ENCODE measurements at regions not wholly inside any gene's neighbourhood (a gene's known extent, or its start where the extent isn't known, plus 50 kb on each side); places are given as distances from the start of the nearest gene placed in this dataset.

DNA sequence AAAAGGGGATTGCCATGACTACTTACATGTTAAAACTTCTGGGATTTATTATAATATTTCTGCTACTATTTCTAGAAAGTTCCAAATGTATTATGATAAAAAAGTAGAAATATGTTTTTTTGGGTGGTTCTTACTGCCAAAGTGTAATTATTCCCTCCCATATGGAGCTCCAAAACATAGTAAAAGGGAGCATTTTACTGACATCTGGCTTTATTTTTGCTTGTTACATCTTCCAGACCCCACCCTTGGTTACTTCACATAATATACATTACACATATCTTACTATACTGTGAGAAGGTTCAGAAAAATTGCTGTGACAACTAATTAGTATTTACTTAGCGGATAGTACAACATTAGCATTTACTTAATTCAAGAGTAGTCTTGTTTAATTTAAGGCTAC, 205.1 kb upstream of the TLL1 start:
- H3K4me1 ChIP-seq = no peaks in the 10 kb centered on the region
- DNase-seq = no peak
- H3K9me3 ChIP-seq (replicated peaks) = no peaks in the 10 kb centered on the region
- no peaks in the 10 kb centered on the region for H3K27me3 ChIP-seq (ENCODE audit: low read depth)
- no peak overlapping the region for H3K27ac ChIP-seq (replicated peaks)
- intact Hi-C loops (cut with micrococcal nuclease) = no loop called here
- no peak overlapping the region for H3K4me3 ChIP-seq
- H3K36me3 ChIP-seq = no peaks in the 10 kb centered on the region
- TF ChIP-seq, protein P1, sequence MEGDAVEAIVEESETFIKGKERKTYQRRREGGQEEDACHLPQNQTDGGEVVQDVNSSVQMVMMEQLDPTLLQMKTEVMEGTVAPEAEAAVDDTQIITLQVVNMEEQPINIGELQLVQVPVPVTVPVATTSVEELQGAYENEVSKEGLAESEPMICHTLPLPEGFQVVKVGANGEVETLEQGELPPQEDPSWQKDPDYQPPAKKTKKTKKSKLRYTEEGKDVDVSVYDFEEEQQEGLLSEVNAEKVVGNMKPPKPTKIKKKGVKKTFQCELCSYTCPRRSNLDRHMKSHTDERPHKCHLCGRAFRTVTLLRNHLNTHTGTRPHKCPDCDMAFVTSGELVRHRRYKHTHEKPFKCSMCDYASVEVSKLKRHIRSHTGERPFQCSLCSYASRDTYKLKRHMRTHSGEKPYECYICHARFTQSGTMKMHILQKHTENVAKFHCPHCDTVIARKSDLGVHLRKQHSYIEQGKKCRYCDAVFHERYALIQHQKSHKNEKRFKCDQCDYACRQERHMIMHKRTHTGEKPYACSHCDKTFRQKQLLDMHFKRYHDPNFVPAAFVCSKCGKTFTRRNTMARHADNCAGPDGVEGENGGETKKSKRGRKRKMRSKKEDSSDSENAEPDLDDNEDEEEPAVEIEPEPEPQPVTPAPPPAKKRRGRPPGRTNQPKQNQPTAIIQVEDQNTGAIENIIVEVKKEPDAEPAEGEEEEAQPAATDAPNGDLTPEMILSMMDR (IDR thresholded peaks at IDR 0.05; ENCODE audit: borderline replicate concordance) = no peak

DNA sequence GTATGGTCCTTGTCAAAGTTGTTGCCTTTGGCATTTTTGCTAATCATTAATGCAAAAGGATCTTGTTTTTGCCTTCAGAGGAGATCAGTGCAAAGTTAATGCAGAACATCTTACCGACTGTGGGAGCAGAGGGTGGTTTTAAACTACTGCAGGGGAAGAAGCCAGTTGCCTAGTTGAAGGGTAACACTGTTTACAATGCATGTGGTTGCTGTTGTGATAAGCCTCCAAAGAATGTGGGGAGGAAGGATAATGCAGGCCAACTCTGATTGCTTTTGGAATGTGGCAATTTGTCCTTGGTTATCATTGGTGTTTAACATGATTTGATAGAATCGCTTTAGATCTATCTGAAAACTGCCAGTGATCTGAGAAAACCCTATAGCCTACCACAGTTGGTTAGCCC, 204.3 kb upstream of the TLL1 start:
- H3K36me3 ChIP-seq = no peaks in the 10 kb centered on the region
- TF ChIP-seq, protein P1 (IDR thresholded peaks at IDR 0.05; ENCODE audit: borderline replicate concordance) = no peak
- no peak for DNase-seq

DNA sequence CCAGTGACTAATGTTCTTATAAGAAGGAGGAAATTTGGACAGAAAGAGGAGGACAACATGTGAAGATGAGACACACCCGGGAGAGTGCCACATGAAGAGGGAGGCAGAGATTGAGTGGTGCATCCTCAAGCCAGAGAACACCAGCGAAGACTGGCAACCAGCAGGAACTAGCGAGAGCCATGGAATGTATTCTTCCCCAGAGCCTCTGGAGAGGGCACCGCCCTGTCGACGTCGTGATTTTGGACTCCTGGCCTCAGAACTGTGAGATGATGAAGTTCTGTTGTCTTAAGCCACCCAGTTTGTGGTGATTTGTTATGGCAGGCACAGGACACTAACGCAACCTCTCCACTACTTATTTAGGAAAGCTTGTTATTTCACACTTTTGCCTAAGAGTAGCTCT, 196.0 kb upstream of the TLL1 start:
- Histone ChIP-seq H3K9me3 (replicated peaks) (no peaks in the 10 kb centered on the region), H3K36me3 (no peaks in the 10 kb centered on the region), H3K27me3 (ENCODE audit: low read depth) (no peaks in the 10 kb centered on the region), H3K4me1 (no peaks in the 10 kb centered on the region), H3K4me3 (no peak overlapping the region), H3K27ac (replicated peaks) (no peak overlapping the region)
- DNase-seq = no peak
- TF ChIP-seq, protein P1 (IDR thresholded peaks at IDR 0.05; ENCODE audit: borderline replicate concordance) = no peak
- intact Hi-C loops (cut with micrococcal nuclease) = no loop called here

More for the DNA sequence above, 204.3 kb upstream of the TLL1 start:
- Histone ChIP-seq H3K4me3 (no peak overlapping the region), H3K9me3 (replicated peaks) (no peaks in the 10 kb centered on the region), H3K27ac (replicated peaks) (no peak overlapping the region), H3K4me1 (no peaks in the 10 kb centered on the region), H3K27me3 (ENCODE audit: low read depth) (no peaks in the 10 kb centered on the region)
- intact Hi-C loops (cut with micrococcal nuclease) = no loop called here

DNA sequence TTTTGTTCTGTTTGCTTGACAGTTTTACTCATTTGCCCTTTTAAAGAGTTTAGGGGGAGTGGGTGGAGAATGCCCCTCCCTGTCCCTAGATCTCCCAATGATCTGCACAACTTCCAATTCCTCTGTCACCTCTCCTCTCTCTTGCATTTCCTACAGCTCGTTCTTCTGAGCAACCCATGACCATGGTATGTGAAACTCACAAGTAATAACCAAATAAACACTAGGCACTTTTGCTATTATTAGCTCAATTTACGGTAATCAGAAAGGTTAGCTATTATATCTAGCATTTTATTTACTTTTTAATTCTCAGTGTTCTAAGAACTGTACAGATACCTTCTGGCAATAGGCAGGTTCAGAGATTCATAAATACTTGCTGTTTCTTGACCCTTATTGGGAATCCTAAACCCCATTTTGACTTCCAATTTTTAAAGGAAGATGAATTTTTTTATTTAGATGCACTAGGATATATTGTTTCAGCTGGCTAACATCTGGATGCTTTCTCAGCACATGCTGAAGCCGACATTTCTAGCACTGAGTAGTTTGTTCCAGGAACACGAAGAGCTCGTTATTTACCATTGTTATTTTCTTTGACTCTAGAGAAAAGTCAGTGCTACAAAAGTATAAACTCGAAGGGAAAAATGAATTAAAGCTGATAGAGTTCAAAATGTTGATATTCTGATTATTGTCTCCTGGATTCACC, 194.7 kb upstream of the TLL1 start:
- TF ChIP-seq, protein P1 (IDR thresholded peaks at IDR 0.05; ENCODE audit: borderline replicate concordance) = no peak
- H3K27me3 ChIP-seq (ENCODE audit: low read depth) = no peaks in the 10 kb centered on the region
- DNase-seq = no peak
- H3K27ac ChIP-seq (replicated peaks) = no peak overlapping the region
- intact Hi-C loops (cut with micrococcal nuclease) = no loop called here
- H3K4me3 ChIP-seq = no peak overlapping the region
- H3K9me3 ChIP-seq (replicated peaks) = no peaks in the 10 kb centered on the region
- H3K4me1 ChIP-seq = no peaks in the 10 kb centered on the region
- no peaks in the 10 kb centered on the region for H3K36me3 ChIP-seq

DNA sequence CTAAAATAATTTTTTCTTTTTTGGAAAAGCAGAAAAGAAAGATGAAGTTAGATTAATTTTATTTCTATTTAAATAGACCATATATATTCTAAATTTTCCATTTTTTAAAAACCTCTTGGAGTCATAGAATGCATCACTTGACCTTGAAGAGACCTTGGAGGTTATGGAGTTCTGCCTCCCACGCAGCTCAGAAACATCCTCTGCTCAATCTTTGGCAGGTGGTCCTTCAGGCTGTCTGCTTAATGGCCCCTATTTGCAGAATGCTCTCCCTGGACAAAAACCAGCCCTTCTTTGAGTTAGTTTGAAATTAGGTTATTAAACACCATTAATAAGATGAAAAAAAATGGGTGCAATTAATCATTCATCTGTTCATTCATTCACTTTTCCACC, 194.1 kb upstream of the TLL1 start:
- TF ChIP-seq, protein P1 (IDR thresholded peaks at IDR 0.05; ENCODE audit: borderline replicate concordance) = no peak
- H3K36me3 ChIP-seq = no peaks in the 10 kb centered on the region
- H3K4me1 ChIP-seq = no peaks in the 10 kb centered on the region
- H3K9me3 ChIP-seq (replicated peaks) = no peaks in the 10 kb centered on the region
- intact Hi-C loops (cut with micrococcal nuclease) = no loop called here
- no peaks in the 10 kb centered on the region for H3K27me3 ChIP-seq (ENCODE audit: low read depth)
- DNase-seq = no peak
- H3K4me3 ChIP-seq = no peak overlapping the region
- no peak overlapping the region for H3K27ac ChIP-seq (replicated peaks)
